ENCODE measurements at regions not wholly inside any gene's neighbourhood (a gene's known extent, or its start where the extent isn't known, plus 50 kb on each side); places are given as distances from the start of the nearest gene placed in this dataset.

DNA sequence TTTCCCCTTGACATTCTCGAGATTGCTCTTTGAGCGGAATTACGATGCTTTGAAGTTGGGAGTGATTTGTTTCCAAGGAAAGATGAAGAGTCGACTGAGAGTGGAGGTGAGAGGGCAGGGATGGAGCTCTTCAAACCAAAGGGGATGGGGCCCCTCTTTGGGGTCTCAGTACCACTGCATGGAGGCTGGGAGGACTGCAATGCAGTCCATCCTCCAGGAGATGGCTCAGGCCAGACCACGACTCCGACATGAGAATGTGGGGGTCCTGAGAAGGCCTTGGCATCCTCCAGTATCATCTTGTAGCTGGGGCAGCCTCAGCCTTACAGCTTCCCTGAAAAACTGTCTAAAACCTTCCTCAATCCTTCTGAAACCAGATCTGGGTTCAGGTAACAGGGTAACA, 51.1 kb upstream of the CDKN2AIPNL start:
- intact Hi-C loops (cut with DNase I; ENCODE audit: low total_unique reads): loop anchor here (10.0 kb wide), 1 partner anchor 62 kb away; the partner anchor contains the start of gene JADE2
- no peak for DNase-seq

DNA sequence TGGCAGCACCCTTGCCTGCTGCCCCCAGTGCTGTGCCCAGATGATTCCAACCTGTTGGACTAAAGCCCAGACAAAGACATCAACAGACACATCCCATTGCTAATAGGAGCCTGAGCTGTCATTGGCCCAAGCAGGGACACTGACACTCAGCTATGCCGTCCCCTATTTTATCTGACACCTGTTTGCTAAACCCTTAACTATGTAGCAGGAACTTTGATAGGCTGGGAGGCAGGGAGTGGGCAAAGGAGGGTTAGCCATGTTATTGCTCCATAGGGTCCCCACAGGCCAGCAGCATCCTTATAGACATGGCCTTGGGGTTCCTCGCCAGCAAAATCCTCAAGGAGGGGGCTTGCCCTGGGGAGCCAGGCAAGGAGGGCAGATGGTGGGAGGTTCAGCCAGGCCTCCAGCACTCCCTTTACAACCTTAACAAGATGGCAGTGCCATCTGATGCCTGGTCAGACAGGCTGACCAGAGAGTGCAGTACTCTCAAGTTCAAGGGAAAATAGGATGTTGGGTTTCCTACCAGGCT, 50.4 kb upstream of the CDKN2AIPNL start:
- Histone ChIP-seq H3K4me3 (no peak overlapping the region), H3K27ac (no peak overlapping the region), H3K9me3 (no peaks in the 10 kb centered on the region), H3K36me3 (no peaks in the 10 kb centered on the region), H3K4me1 (peaks cover 21 to 42% (median 30%) of the 10 kb centered on the region in 4 donors), H3K27me3 (no peaks in the 10 kb centered on the region)
- intact Hi-C loops (cut with DNase I; ENCODE audit: low total_unique reads): loop anchor here (10.0 kb wide), 1 partner anchor 63 kb away; the partner anchor contains the start of gene JADE2
- DNase-seq: no peak
- TF ChIP-seq POLR2AphosphoS5 (IDR thresholded peaks at IDR 0.05) (no peak), EP300 (IDR thresholded peaks at IDR 0.05) (no peak), POLR2A (IDR thresholded peaks at IDR 0.05) (no peak)
- TF ChIP-seq, protein P1, sequence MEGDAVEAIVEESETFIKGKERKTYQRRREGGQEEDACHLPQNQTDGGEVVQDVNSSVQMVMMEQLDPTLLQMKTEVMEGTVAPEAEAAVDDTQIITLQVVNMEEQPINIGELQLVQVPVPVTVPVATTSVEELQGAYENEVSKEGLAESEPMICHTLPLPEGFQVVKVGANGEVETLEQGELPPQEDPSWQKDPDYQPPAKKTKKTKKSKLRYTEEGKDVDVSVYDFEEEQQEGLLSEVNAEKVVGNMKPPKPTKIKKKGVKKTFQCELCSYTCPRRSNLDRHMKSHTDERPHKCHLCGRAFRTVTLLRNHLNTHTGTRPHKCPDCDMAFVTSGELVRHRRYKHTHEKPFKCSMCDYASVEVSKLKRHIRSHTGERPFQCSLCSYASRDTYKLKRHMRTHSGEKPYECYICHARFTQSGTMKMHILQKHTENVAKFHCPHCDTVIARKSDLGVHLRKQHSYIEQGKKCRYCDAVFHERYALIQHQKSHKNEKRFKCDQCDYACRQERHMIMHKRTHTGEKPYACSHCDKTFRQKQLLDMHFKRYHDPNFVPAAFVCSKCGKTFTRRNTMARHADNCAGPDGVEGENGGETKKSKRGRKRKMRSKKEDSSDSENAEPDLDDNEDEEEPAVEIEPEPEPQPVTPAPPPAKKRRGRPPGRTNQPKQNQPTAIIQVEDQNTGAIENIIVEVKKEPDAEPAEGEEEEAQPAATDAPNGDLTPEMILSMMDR (IDR thresholded peaks at IDR 0.05): no peak
- WGBS, 5 donors: 55 to 80% (median 74%) methylated on average over 1 to 2 of the region's 2 CpGs

More for the DNA sequence above, 51.1 kb upstream of the CDKN2AIPNL start:
- Histone ChIP-seq H3K9me3 (no peaks in the 10 kb centered on the region), H3K27ac (no peak overlapping the region), H3K4me3 (no peak overlapping the region), H3K27me3 (no peaks in the 10 kb centered on the region), H3K4me1 (peaks cover 25 to 48% (median 35%) of the 10 kb centered on the region in 4 donors), H3K36me3 (no peaks in the 10 kb centered on the region)
- 77 to 85% (median 80%) methylated on average over 6 of the region's 6 CpGs for WGBS, 5 donors
- TF ChIP-seq POLR2AphosphoS5 (IDR thresholded peaks at IDR 0.05) (no peak), EP300 (IDR thresholded peaks at IDR 0.05) (no peak), POLR2A (IDR thresholded peaks at IDR 0.05) (no peak)
- TF ChIP-seq, protein P1 (IDR thresholded peaks at IDR 0.05): no peak

All from stomach (tissue), 8 donors.